Left lung (tissue), 4 donors: ENCODE measurements at regions not wholly inside any gene's neighbourhood (a gene's known extent, or its start where the extent isn't known, plus 50 kb on each side); places are given as distances from the start of the nearest gene placed in this dataset.

Experiments used
- ATAC-seq: fragments of 200-7000 bp; cut with Tn5 transposase; one replicate; pipeline ENCODE4 v1.9.1; 2020; ENCODE audit warnings: moderate library complexity
- DNase-seq, 4 donors: peaks; one replicate each; pipeline ENCODE4 v3.0.0-alpha.2; 2013 to 2020
- H3K27ac ChIP-seq, 2 donors: fragments of 200-600 bp; sonication (generic) in 1 of 2; one replicate each; pipeline versions ENCODE4 v1.5.0 to v1.8.0; 2020 to 2021
- H3K27me3 ChIP-seq, 2 donors: fragments of 200-600 bp; sonication (generic) in 1 of 2; one replicate each; pipeline versions ENCODE4 v1.5.0 to v1.8.0; 2020 to 2021
- H3K36me3 ChIP-seq, 2 donors: fragments of 200-600 bp; sonication (generic) in 1 of 2; one replicate each; pipeline versions ENCODE4 v1.5.0 to v1.8.0; 2020 to 2021
- H3K4me1 ChIP-seq, 2 donors: fragments of 200-600 bp; one replicate each; pipeline ENCODE4 v1.8.0; 2021
- H3K4me3 ChIP-seq, 2 donors: fragments of 200-600 bp; sonication (generic) in 1 of 2; one replicate each; pipeline versions ENCODE4 v1.5.0 to v1.8.0; 2020 to 2021; ENCODE audit warnings: mild to moderate bottlenecking in 1 of 2
- H3K9me3 ChIP-seq, 2 donors: fragments of 200-600 bp; sonication (generic) in 1 of 2; one replicate each; pipeline versions ENCODE4 v1.5.0 to v1.8.0; 2020 to 2021
- intact Hi-C, 2 donors: fragments of 100-400 bp; cut with DNase I; formaldehyde crosslinking; loops; one replicate each; pipeline versions ENCODE4 v1.11.2 to v1.14.2; 2022
- TF ChIP-seq, protein P1 (sequence below), 2 donors: fragments of 200-600 bp; sonication (generic) in 1 of 2; IDR thresholded peaks; one replicate each; pipeline versions ENCODE4 v1.5.0 to v1.8.0; 2021; ENCODE audit warnings: antibody characterized with exemption in 2 of 2
- donor health status: DM: no; HTN: yes; CAD: no.
- donor health status: DM: no; HTN: no; CAD: no.

DNA sequence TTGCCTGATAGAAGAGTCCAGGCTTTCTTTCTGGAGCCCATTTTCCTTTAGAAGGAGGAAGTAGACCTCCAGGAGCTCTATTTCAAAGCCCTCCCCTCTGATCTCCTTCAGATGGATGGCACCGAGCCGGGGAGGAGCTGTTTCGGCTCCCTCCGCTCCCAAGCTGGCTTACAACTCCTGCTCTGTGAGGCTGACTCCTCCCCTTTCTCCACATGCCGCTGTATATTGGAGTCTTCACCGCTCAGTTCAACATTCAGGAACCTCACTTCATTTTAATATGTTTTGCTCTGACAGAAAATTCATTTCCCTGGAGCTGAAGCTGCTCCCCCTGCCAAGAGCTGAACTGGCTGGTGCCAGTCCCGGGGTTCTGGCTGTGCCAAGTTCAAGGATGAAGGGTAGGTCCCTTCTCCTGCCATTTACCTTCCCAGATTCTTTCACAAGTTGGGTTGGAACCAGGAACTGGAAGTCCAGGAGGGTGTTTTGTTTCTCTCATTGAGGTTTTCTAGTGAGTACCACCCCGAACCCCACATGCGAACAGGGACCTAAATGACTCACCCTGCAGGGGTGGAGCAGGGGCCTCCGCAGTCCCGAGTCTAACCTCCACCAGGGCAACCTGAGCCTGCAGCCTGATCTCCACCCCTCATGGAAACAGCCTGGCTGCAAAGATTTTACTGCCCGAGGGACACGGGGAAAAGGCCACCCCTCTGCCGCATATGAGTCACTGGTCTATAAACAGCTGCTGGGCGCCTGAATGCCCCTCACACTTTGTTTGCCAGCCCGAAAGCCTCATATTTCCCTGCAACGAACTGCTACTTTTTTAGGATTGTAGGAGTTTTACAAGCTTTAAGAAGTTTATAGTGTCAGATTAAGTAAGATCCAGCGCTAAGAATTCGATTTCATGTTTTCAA lies 68.6 kb upstream of the FOXA2 start:
- no peak overlapping the region for H3K27ac ChIP-seq
- DNase-seq (peak in 3 of 4 donors; percentile 4 to 30 (median 10)), ATAC-seq (peak; percentile 49)
- no peaks in the 10 kb centered on the region for H3K36me3 ChIP-seq
- peaks cover 0 to 15% of the 10 kb centered on the region in 2 donors for H3K27me3 ChIP-seq
- intact Hi-C loops, result no loop called here
- H3K9me3 ChIP-seq, result no peaks in the 10 kb centered on the region
- H3K4me1 ChIP-seq, result no peaks in the 10 kb centered on the region
- TF ChIP-seq, protein P1, sequence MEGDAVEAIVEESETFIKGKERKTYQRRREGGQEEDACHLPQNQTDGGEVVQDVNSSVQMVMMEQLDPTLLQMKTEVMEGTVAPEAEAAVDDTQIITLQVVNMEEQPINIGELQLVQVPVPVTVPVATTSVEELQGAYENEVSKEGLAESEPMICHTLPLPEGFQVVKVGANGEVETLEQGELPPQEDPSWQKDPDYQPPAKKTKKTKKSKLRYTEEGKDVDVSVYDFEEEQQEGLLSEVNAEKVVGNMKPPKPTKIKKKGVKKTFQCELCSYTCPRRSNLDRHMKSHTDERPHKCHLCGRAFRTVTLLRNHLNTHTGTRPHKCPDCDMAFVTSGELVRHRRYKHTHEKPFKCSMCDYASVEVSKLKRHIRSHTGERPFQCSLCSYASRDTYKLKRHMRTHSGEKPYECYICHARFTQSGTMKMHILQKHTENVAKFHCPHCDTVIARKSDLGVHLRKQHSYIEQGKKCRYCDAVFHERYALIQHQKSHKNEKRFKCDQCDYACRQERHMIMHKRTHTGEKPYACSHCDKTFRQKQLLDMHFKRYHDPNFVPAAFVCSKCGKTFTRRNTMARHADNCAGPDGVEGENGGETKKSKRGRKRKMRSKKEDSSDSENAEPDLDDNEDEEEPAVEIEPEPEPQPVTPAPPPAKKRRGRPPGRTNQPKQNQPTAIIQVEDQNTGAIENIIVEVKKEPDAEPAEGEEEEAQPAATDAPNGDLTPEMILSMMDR (IDR thresholded peaks at IDR 0.05), result no peak
- H3K4me3 ChIP-seq, result no peak overlapping the region

DNA sequence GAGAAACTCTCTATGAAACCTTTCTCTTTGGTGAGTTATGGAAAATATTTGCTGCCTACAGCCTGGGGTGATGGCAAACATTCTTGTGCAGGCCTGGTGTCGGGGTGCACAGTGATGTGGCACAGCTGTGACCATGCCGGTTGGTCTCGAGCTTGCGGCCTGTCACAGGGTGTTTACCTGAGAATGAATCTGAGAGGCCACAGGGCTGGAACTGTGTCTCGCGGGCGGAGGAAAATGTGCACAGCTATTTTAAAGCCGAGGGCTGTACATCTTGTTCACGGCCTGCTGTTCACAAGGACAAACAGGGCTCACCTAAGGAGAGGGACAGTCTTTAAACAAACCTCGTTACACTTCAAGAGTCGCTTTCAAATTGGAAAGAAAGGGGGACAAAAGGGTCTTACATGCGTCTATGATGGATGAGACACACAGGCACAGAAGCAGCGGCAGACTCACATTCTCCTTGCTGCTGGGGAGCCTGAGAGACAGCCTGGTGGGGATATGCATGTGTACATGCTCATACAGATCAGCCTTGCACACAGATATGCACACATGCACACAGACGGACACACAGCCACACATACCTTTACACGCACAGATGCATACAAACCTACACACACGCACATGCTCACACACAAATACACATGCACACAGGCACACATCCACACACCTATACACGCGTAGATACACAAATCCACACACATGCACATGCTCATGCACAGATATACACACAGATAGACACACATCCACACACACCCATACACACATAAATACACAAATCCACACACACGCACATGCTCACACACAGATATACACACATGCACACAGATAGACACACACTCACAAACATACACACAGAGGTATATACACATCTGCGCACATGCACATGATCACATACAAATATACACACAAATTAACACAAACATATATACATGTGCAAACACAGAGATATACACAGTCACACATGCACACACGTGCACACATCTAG lies 69.6 kb upstream of the FOXA2 start:
- peaks cover 0 to 15% of the 10 kb centered on the region in 2 donors for H3K27me3 ChIP-seq
- no peak overlapping the region for H3K4me3 ChIP-seq
- intact Hi-C loops, result no loop called here
- TF ChIP-seq, protein P1 (IDR thresholded peaks at IDR 0.05), result no peak
- ATAC-seq (no peak), DNase-seq (peak in 1 of 4 donors; percentile 39)
- H3K9me3 ChIP-seq, result no peaks in the 10 kb centered on the region
- H3K27ac ChIP-seq, result no peak overlapping the region
- no peaks in the 10 kb centered on the region for H3K36me3 ChIP-seq
- H3K4me1 ChIP-seq, result no peaks in the 10 kb centered on the region

DNA sequence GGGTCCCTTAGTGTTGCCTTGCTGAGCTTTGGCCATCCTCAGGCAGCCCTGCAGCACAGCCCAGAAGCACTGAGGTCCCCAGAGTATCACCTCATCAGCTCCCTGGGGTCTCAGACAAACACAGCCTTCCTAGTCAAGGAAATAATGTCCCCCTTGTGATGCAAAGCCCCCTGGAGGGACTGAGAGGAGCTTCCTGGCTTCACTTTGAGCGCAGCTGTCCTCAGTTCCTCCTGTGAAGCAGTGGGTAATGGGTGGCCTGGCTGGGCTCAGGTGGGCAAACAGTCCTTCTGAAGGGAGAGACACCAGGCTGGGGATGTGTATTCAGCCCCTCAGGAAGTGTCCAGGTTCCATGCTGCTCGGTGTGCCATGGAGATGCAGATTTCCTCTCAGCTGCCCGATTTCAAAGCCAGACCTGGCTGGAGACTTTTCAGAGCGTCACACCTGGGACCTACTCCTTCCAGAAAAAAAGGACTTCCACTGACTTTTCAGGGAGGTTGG lies 79.2 kb upstream of the FOXA2 start:
- H3K36me3 ChIP-seq, result no peaks in the 10 kb centered on the region
- ATAC-seq (no peak), DNase-seq (no peak)
- H3K27me3 ChIP-seq, result no peaks in the 10 kb centered on the region
- no peak overlapping the region for H3K4me3 ChIP-seq
- H3K9me3 ChIP-seq, result peaks cover 0 to 4% of the 10 kb centered on the region in 2 donors
- H3K27ac ChIP-seq, result no peak overlapping the region
- intact Hi-C loops, result no loop called here
- TF ChIP-seq, protein P1 (IDR thresholded peaks at IDR 0.05), result no peak
- no peaks in the 10 kb centered on the region for H3K4me1 ChIP-seq

DNA sequence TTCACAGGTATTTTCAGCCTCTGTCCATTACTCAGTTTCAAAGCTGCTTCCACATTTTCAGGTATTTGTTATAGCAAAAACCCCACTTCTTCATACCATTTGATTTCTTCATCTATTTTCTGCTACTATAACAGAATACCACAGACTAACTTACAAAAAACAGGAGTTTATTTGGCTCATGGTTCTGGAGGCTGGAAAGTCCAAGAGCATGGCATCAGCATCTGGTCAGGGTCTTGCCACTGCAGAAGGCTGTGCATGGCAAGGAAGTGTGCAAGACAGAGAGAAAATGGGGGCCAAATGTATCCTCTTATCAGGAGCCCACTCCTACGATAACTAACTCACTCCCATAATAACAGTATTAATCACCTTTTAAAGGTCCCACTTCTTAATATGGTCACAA lies 82.8 kb upstream of the FOXA2 start:
- intact Hi-C loops, result no loop called here
- TF ChIP-seq, protein P1 (IDR thresholded peaks at IDR 0.05), result no peak
- ATAC-seq, result no peak

More for the DNA sequence above, 82.8 kb upstream of the FOXA2 start:
- H3K36me3 ChIP-seq, result no peaks in the 10 kb centered on the region
- H3K4me3 ChIP-seq, result no peak overlapping the region
- no peaks in the 10 kb centered on the region for H3K27me3 ChIP-seq
- H3K9me3 ChIP-seq, result peaks cover 0 to 22% of the 10 kb centered on the region in 2 donors
- no peak overlapping the region for H3K27ac ChIP-seq
- H3K4me1 ChIP-seq, result no peaks in the 10 kb centered on the region
- DNase-seq, result no peak
